ENCODE measurements at regions not wholly inside any gene's neighbourhood (a gene's known extent, or its start where the extent isn't known, plus 50 kb on each side); places are given as distances from the start of the nearest gene placed in this dataset.

DNA sequence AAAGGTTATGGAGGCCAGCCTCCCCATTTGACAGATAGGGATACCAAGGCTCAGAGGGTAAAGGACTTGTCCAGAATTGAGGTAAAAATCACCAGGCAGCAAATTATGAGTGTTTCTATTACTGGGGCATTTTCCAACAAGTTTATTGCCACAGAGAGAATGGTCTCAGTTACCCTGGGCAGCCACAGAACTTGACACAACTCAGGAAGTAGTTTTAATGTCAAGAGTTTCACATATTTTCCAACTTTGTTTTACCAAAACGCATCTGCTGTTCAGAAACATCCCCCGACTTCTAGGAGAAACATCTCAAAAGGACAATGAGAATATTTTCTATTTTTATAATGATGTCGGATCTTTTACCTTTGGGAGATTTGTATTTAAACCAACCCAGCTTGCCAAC is 107.5 kb upstream of the MRPS22 start:
- TF ChIP-seq EZH2 (IDR thresholded peaks at IDR 0.05; ENCODE audit: insufficient read depth, poor library complexity, severe bottlenecking), result no peak
- TF ChIP-seq EZH2phosphoT487 (IDR thresholded peaks at IDR 0.05; ENCODE audit: insufficient read depth, low read depth), result no peak
